IMR-90 (cell line): ENCODE measurements at regions not wholly inside any gene's neighbourhood (a gene's known extent, or its start where the extent isn't known, plus 50 kb on each side); places are given as distances from the start of the nearest gene placed in this dataset.

Experiments
- ATAC-seq: fragments of 200-7000 bp; cut with Tn5 transposase; 2 replicates; pipeline ENCODE4 v1.9.1; 2020; ENCODE audit warnings: low read depth, mild to moderate bottlenecking, moderate library complexity
- BruUV-seq: library from RNA; stranded (reverse); fragments of 400-500 nt; replicated peaks from 2 replicates; lab custom pipeline; 2021; lab: Mats Ljungman, UMichigan
- CTCF ChIA-PET: fragments of 300-600 bp; formaldehyde crosslinking; extraction: SDS; loops from one replicate; lab custom pipeline; 2021; ENCODE audit warnings: antibody characterized with exemption; lab: Yijun Ruan, JAX
- POLR2A ChIA-PET: fragments of 300-600 bp; sonication (Branson Sonifier 250); formaldehyde crosslinking; loops from one replicate; lab custom pipeline; 2022; ENCODE audit warnings: antibody characterized with exemption; ENCODE audit not compliant: unreplicated experiment; lab: Charles Lee
- DNase-seq: peaks from one replicate; pipeline ENCODE4 v3.0.0; 2013
- H2AFZ ChIP-seq: replicated peaks from 2 replicates; pipeline ENCODE3; 2013; ENCODE audit warnings: low read length, mild to moderate bottlenecking; ENCODE audit not compliant: poor library complexity
- H2AK5ac ChIP-seq: 2 replicates; pipeline ENCODE4 v1.6.1; 2013; ENCODE audit warnings: low read depth, low read length, inconsistent platforms
- H2AK9ac ChIP-seq: replicated peaks from 2 replicates; pipeline ENCODE3; 2013; ENCODE audit warnings: mild to moderate bottlenecking, low read depth, low read length, moderate library complexity; ENCODE audit not compliant: poor library complexity
- H2BK120ac ChIP-seq: 2 replicates; pipeline ENCODE4 v1.6.1; 2013; ENCODE audit warnings: low read depth, low read length, inconsistent platforms
- H2BK15ac ChIP-seq: 3 replicates; pipeline ENCODE4 v1.6.1; 2013; ENCODE audit warnings: low read depth, low read length, inconsistent platforms
- H2BK20ac ChIP-seq: 2 replicates; pipeline ENCODE4 v1.6.1; 2013; ENCODE audit warnings: low read depth, mild to moderate bottlenecking, inconsistent platforms, low read length, moderate library complexity
- H2BK5ac ChIP-seq: 2 replicates; pipeline ENCODE4 v1.6.1; 2013; ENCODE audit warnings: mild to moderate bottlenecking, low read depth, low read length, inconsistent platforms; ENCODE audit not compliant: poor library complexity, severe bottlenecking
- H3K14ac ChIP-seq: replicated peaks from 2 replicates; pipeline ENCODE4 v1.6.1; 2013; ENCODE audit warnings: low read depth, low read length, inconsistent platforms
- H3K18ac ChIP-seq: 2 replicates; pipeline ENCODE4 v1.6.1; 2013; ENCODE audit warnings: low read depth, low read length, control low read depth
- H3K23ac ChIP-seq: 2 replicates; pipeline ENCODE4 v1.6.1; 2013; ENCODE audit warnings: low read depth, low read length, inconsistent platforms
- H3K27ac ChIP-seq: 2 replicates; pipeline ENCODE4 v1.5.1; 2013; ENCODE audit warnings: mild to moderate bottlenecking, control low read depth, low read length; ENCODE audit not compliant: insufficient read depth
- H3K27me3 ChIP-seq: 2 replicates; pipeline ENCODE4 v1.6.1; 2013; ENCODE audit warnings: low read length; ENCODE audit not compliant: control insufficient read depth, insufficient read depth
- H3K36me3 ChIP-seq: 2 replicates; pipeline ENCODE4 v1.6.1; 2013; ENCODE audit warnings: low read length, mixed read lengths; ENCODE audit not compliant: control insufficient read depth, insufficient read depth
- H3K4ac ChIP-seq: 2 replicates; pipeline ENCODE4 v1.6.1; 2013; ENCODE audit warnings: low read depth, low read length, inconsistent platforms
- H3K4me1 ChIP-seq: 2 replicates; pipeline ENCODE4 v1.6.1; 2013; ENCODE audit warnings: low read length, mixed read lengths; ENCODE audit not compliant: control insufficient read depth, insufficient read depth
- H3K4me2 ChIP-seq: 2 replicates; pipeline ENCODE4 v1.6.1; 2013; ENCODE audit warnings: low read depth, mild to moderate bottlenecking, control low read depth, low read length, moderate library complexity
- H3K4me3 ChIP-seq: 2 replicates; pipeline ENCODE4 v1.5.1; 2013; ENCODE audit warnings: low read depth, mild to moderate bottlenecking, control low read depth, low read length, moderate library complexity; ENCODE audit not compliant: insufficient read depth
- H3K56ac ChIP-seq: 2 replicates; pipeline ENCODE4 v1.6.1; 2013; ENCODE audit warnings: low read length, inconsistent platforms; ENCODE audit not compliant: insufficient read depth; ENCODE audit errors: extremely low read depth
- H3K79me1 ChIP-seq, 2 experiments: 2 replicates each; pipeline ENCODE4 v1.6.1; 2013; ENCODE audit warnings: low read length in 2 of 2, inconsistent platforms in 1 of 2, low read depth in 1 of 2
- H3K9ac ChIP-seq: 2 replicates; pipeline ENCODE4 v1.6.1; 2013; ENCODE audit warnings: low read depth, low read length, control low read depth
- H3K9me1 ChIP-seq: 2 replicates; pipeline ENCODE4 v1.6.1; 2013; ENCODE audit warnings: low read length, inconsistent platforms; ENCODE audit not compliant: insufficient read depth
- H3K9me3 ChIP-seq: 2 replicates; pipeline ENCODE4 v1.6.1; 2013; ENCODE audit warnings: low read length; ENCODE audit not compliant: control insufficient read depth, insufficient read depth
- H4K20me1 ChIP-seq: 2 replicates; pipeline ENCODE4 v1.6.1; 2013; ENCODE audit warnings: low read length, inconsistent platforms; ENCODE audit not compliant: insufficient read depth
- H4K5ac ChIP-seq: 2 replicates; pipeline ENCODE4 v1.6.1; 2013; ENCODE audit warnings: mild to moderate bottlenecking, low read depth, low read length, control low read depth
- H4K8ac ChIP-seq, 2 experiments: 2 replicates each; pipeline ENCODE4 v1.6.1; 2013; ENCODE audit warnings: low read depth in 2 of 2, low read length in 2 of 2, control low read depth in 1 of 2, inconsistent platforms in 1 of 2
- H4K91ac ChIP-seq: 2 replicates; pipeline ENCODE4 v1.6.1; 2013; ENCODE audit warnings: low read depth, low read length, inconsistent platforms; ENCODE audit not compliant: insufficient read depth
- BHLHE40 ChIP-seq: fragments of 150-350 bp; IDR thresholded peaks from 2 replicates; pipeline ENCODE4 v1.6.1; 2016; ENCODE audit warnings: mild to moderate bottlenecking, low read depth, low read length
- CEBPB ChIP-seq: IDR thresholded peaks from 2 replicates; pipeline ENCODE4 v1.6.1; 2012; ENCODE audit warnings: low read depth, low read length, improper control_type of control experiment
- CHD1 ChIP-seq: IDR thresholded peaks from 2 replicates; pipeline ENCODE4 v1.6.1; 2012; ENCODE audit warnings: low read depth, low read length, improper control_type of control experiment
- CTCF ChIP-seq: conservative IDR thresholded peaks from 2 replicates; pipeline ENCODE4 v1.5.1; 2012; ENCODE audit warnings: mild to moderate bottlenecking, low read depth, low read length, improper control_type of control experiment
- ELK1 ChIP-seq: fragments of 150-350 bp; IDR thresholded peaks from 2 replicates; pipeline ENCODE4 v1.6.1; 2016; ENCODE audit warnings: low read depth, mild to moderate bottlenecking, low read length, moderate library complexity, borderline replicate concordance
- FOS ChIP-seq: fragments of 150-350 bp; IDR thresholded peaks from 2 replicates; pipeline ENCODE4 v1.6.1; 2016; ENCODE audit warnings: low read depth, low read length
- MAFK ChIP-seq: IDR thresholded peaks from 2 replicates; pipeline ENCODE4 v1.6.1; 2012; ENCODE audit warnings: low read depth, low read length, improper control_type of control experiment
- MAZ ChIP-seq: IDR thresholded peaks from 2 replicates; pipeline ENCODE4 v1.6.1; 2012; ENCODE audit warnings: low read depth, mild to moderate bottlenecking, low read length, improper control_type of control experiment, moderate library complexity, borderline replicate concordance
- MXI1 ChIP-seq: IDR thresholded peaks from 2 replicates; pipeline ENCODE4 v1.6.1; 2012; ENCODE audit warnings: low read depth, mild to moderate bottlenecking, low read length, moderate library complexity, borderline replicate concordance
- NFE2L2 ChIP-seq: fragments of 150-350 bp; IDR thresholded peaks from 2 replicates; pipeline ENCODE4 v1.6.1; 2016; ENCODE audit warnings: low read depth, mild to moderate bottlenecking, low read length
- POLR2A ChIP-seq: IDR thresholded peaks from 2 replicates; pipeline ENCODE4 v1.6.1; 2012; ENCODE audit warnings: mild to moderate bottlenecking, low read depth, low read length
- RAD21 ChIP-seq: IDR thresholded peaks from 2 replicates; pipeline ENCODE4 v1.6.1; 2012; ENCODE audit warnings: low read length, improper control_type of control experiment
- RCOR1 ChIP-seq: IDR thresholded peaks from 2 replicates; pipeline ENCODE4 v1.6.1; 2012; ENCODE audit warnings: mild to moderate bottlenecking, low read length, improper control_type of control experiment; ENCODE audit not compliant: insufficient replicate concordance
- RFX5 ChIP-seq: IDR thresholded peaks from 2 replicates; pipeline ENCODE4 v1.8.0; 2012; ENCODE audit warnings: low read depth, mild to moderate bottlenecking, low read length, moderate library complexity
- SMC3 ChIP-seq: fragments of 150-350 bp; IDR thresholded peaks from 2 replicates; pipeline ENCODE4 v1.6.1; 2016; ENCODE audit warnings: low read depth, mild to moderate bottlenecking, antibody characterized with exemption, low read length, moderate library complexity
- USF2 ChIP-seq: fragments of 150-350 bp; IDR thresholded peaks from 2 replicates; pipeline ENCODE4 v1.6.1; 2017; ENCODE audit warnings: mild to moderate bottlenecking, antibody characterized with exemption, low read length, low read depth
- WGBS, 2 experiments: methylation state at CpG; one replicate each; pipeline versions ENCODE4 v1.1.5 to v1.1.7; 2013; ENCODE audit warnings: missing lambda C conversion rate in 2 of 2; ENCODE audit not compliant: insufficient read length in 1 of 2; ENCODE audit errors: extremely low coverage in 2 of 2; 5-methylcytosine and 5-hydroxymethylcytosine counted together
- dilution Hi-C: fragments of 300-500 bp; cut with HindIII; formaldehyde crosslinking; loops from one replicate; pipeline ENCODE4 v1.14.3; 2018; ENCODE audit warnings: low sequenced_read_pairs; ENCODE audit not compliant: unreplicated experiment
- in situ Hi-C: fragments of 300-500 bp; cut with MboI; formaldehyde crosslinking; loops from 3 replicates; pipeline ENCODE4 v1.14.3; 2019; ENCODE audit warnings: low sequenced_read_pairs, inconsistent platforms, mixed read lengths
- intact Hi-C: fragments of 100-400 bp; cut with micrococcal nuclease; formaldehyde crosslinking; loops from 2 replicates; pipeline ENCODE4 v1.10.0; 2022

- dilution Hi-C loops: no loop called here
- no peak for ATAC-seq
- no peak overlapping the region for H3K56ac ChIP-seq
- no peak overlapping the region for H3K4me3 ChIP-seq
- no peak overlapping the region for H3K4me2 ChIP-seq
- H4K8ac ChIP-seq: no peak overlapping the region
- ChIA-PET CTCF (no interaction called here), POLR2A (no interaction called here)
- H4K5ac ChIP-seq: no peak overlapping the region
- no peak overlapping the region for H2BK15ac ChIP-seq
- H2BK5ac ChIP-seq: no peak overlapping the region
- H2AK9ac ChIP-seq: no peak overlapping the region
- H3K23ac ChIP-seq: no peak overlapping the region
- no peak overlapping the region for H2AFZ ChIP-seq
- in situ Hi-C loops: no loop called here
- H3K18ac ChIP-seq: no peak overlapping the region
- H3K9me3 ChIP-seq: no peaks in the 10 kb centered on the region
- H3K79me1 ChIP-seq: no peaks in the 10 kb centered on the region
- intact Hi-C loops: no loop called here
- H3K9ac ChIP-seq: no peak overlapping the region
- H2BK20ac ChIP-seq: no peak overlapping the region
- H3K4ac ChIP-seq: no peak overlapping the region
- no peak overlapping the region for H3K14ac ChIP-seq
- H3K27ac ChIP-seq: no peak overlapping the region
- no peak overlapping the region for H4K91ac ChIP-seq
- no TSS peak for BruUV-seq
- no peaks in the 10 kb centered on the region for H3K4me1 ChIP-seq
- H4K20me1 ChIP-seq: no peaks in the 10 kb centered on the region
- 78% methylated on average over 4 of the region's 5 CpGs; no CpG with 5 or more reads in 1 of the 2 experiments for WGBS, 2 experiments
- no peaks in the 10 kb centered on the region for H3K27me3 ChIP-seq
- no peaks in the 10 kb centered on the region for H3K36me3 ChIP-seq
- no peaks in the 10 kb centered on the region for H3K9me1 ChIP-seq
- no peak overlapping the region for H2AK5ac ChIP-seq
- TF ChIP-seq CEBPB: no peak
- no peak for TF ChIP-seq BHLHE40
- no peak for TF ChIP-seq CTCF
- TF ChIP-seq ELK1: no peak
- TF ChIP-seq MXI1: no peak
- no peak for TF ChIP-seq MAFK
- no peak for TF ChIP-seq MAZ
- TF ChIP-seq USF2: no peak
- no peak for TF ChIP-seq RCOR1
- no peak for TF ChIP-seq RAD21
- no peak for TF ChIP-seq NFE2L2
- no peak for TF ChIP-seq RFX5
- no peak for TF ChIP-seq SMC3
- no peak for TF ChIP-seq CHD1
- no peak for TF ChIP-seq FOS
- TF ChIP-seq POLR2A: no peak
- no peak overlapping the region for H2BK120ac ChIP-seq
- no peak for DNase-seq
These were observed 437.4 kb downstream of the MTRR start for GRCh38 chr5:8306288-8306896.
